ENCODE measurements at regions not wholly inside any gene's neighbourhood (a gene's known extent, or its start where the extent isn't known, plus 50 kb on each side); places are given as distances from the start of the nearest gene placed in this dataset.

- H3K27ac ChIP-seq, result no peak overlapping the region
- no peaks in the 10 kb centered on the region for H3K9me3 ChIP-seq
- 82 to 91% (median 89%) methylated on average over 2 of the region's 2 CpGs for WGBS, 3 donors
- H3K4me3 ChIP-seq, result no peak overlapping the region
- H3K27me3 ChIP-seq, result no peaks in the 10 kb centered on the region
- no peaks in the 10 kb centered on the region for H3K4me1 ChIP-seq (ENCODE audit: insufficient read depth)
- TF ChIP-seq POLR2A (IDR thresholded peaks at IDR 0.05), result no peak
- no peak for TF ChIP-seq CTCF (IDR thresholded peaks at IDR 0.05)
- no peak for DNase-seq
- H3K36me3 ChIP-seq, result no peaks in the 10 kb centered on the region
- intact Hi-C loops (cut with DNase I), result no loop called here
Observed at GRCh38 chr13:58406545-58406944, 775.0 kb downstream of the PCDH17 start.

- no peaks in the 10 kb centered on the region for H3K9me3 ChIP-seq
- TF ChIP-seq POLR2A (IDR thresholded peaks at IDR 0.05), result no peak
- TF ChIP-seq EP300 (IDR thresholded peaks at IDR 0.05), result no peak
- TF ChIP-seq CTCF (IDR thresholded peaks at IDR 0.05), result no peak
- no peaks in the 10 kb centered on the region for H3K4me1 ChIP-seq (ENCODE audit: insufficient read depth)
- intact Hi-C loops (cut with DNase I), result no loop called here
- no peak for DNase-seq
- H3K4me3 ChIP-seq, result no peak overlapping the region
- 80 to 84% (median 83%) methylated on average over 2 of the region's 2 CpGs for WGBS, 3 donors
- no peaks in the 10 kb centered on the region for H3K36me3 ChIP-seq
- H3K27me3 ChIP-seq, result no peaks in the 10 kb centered on the region
- no peak overlapping the region for H3K27ac ChIP-seq
Observed at GRCh38 chr13:58429917-58430316, 798.4 kb downstream of the PCDH17 start.

- Histone ChIP-seq H3K36me3 (no peaks in the 10 kb centered on the region), H3K4me3 (no peak overlapping the region), H3K27ac (no peak overlapping the region), H3K27me3 (no peaks in the 10 kb centered on the region), H3K4me1 (ENCODE audit: insufficient read depth) (no peaks in the 10 kb centered on the region), H3K9me3 (no peaks in the 10 kb centered on the region)
- 79 to 82% (median 80%) methylated on average over 4 of the region's 4 CpGs for WGBS, 3 donors
- intact Hi-C loops (cut with DNase I), result no loop called here
- no peak for DNase-seq
- TF ChIP-seq CTCF (IDR thresholded peaks at IDR 0.05) (no peak), EP300 (IDR thresholded peaks at IDR 0.05) (no peak), POLR2A (IDR thresholded peaks at IDR 0.05) (no peak)
Observed at GRCh38 chr13:58434943-58435342, 803.4 kb downstream of the PCDH17 start.

GRCh38 chr13:58437427-58437826, 805.9 kb downstream of the PCDH17 start:
- Histone ChIP-seq H3K4me1 (ENCODE audit: insufficient read depth) (no peaks in the 10 kb centered on the region), H3K4me3 (no peak overlapping the region), H3K27me3 (no peaks in the 10 kb centered on the region), H3K36me3 (no peaks in the 10 kb centered on the region), H3K27ac (no peak overlapping the region), H3K9me3 (no peaks in the 10 kb centered on the region)
- 20 to 24% (median 21%) methylated on average over 5 of the region's 5 CpGs for WGBS, 3 donors
- TF ChIP-seq EP300 (IDR thresholded peaks at IDR 0.05) (no peak), POLR2A (IDR thresholded peaks at IDR 0.05) (no peak), CTCF (IDR thresholded peaks at IDR 0.05) (no peak)
- intact Hi-C loops (cut with DNase I), result no loop called here
- no peak for DNase-seq

GRCh38 chr13:58446979-58447378, 815.4 kb downstream of the PCDH17 start:
- H3K4me1 ChIP-seq (ENCODE audit: insufficient read depth), result no peaks in the 10 kb centered on the region
- 71 to 74% (median 73%) methylated on average over 2 of the region's 2 CpGs for WGBS, 3 donors
- DNase-seq, result no peak
- no peak for TF ChIP-seq POLR2A (IDR thresholded peaks at IDR 0.05)
- no peak for TF ChIP-seq CTCF (IDR thresholded peaks at IDR 0.05)
- no peak for TF ChIP-seq EP300 (IDR thresholded peaks at IDR 0.05)
- no peak overlapping the region for H3K4me3 ChIP-seq
- no peaks in the 10 kb centered on the region for H3K9me3 ChIP-seq
- intact Hi-C loops (cut with DNase I), result no loop called here
- no peak overlapping the region for H3K27ac ChIP-seq
- H3K36me3 ChIP-seq, result no peaks in the 10 kb centered on the region
- peaks cover 4% of the 10 kb centered on the region for H3K27me3 ChIP-seq
